Mucosa of rectum (tissue), 2 donors: ENCODE measurements at regions not wholly inside any gene's neighbourhood (a gene's known extent, or its start where the extent isn't known, plus 50 kb on each side); places are given as distances from the start of the nearest gene placed in this dataset.

Experiments used
- H3K27ac ChIP-seq, 2 donors: one replicate each; pipeline ENCODE4 v1.7.0; 2013; ENCODE audit warnings: inconsistent platforms in 2 of 2, low read depth in 2 of 2, low read length in 2 of 2
- H3K27me3 ChIP-seq, 2 donors: one replicate each; pipeline ENCODE4 v1.7.0; 2013; ENCODE audit warnings: low read length in 2 of 2; ENCODE audit not compliant: control insufficient read depth in 2 of 2, insufficient read depth in 2 of 2
- H3K36me3 ChIP-seq, 2 donors: one replicate each; pipeline ENCODE4 v1.7.0; 2013; ENCODE audit warnings: low read length in 2 of 2; ENCODE audit not compliant: control insufficient read depth in 2 of 2, insufficient read depth in 2 of 2
- H3K4me1 ChIP-seq, 2 donors: one replicate each; pipeline ENCODE4 v1.7.0; 2013; ENCODE audit warnings: low read length in 2 of 2, mild to moderate bottlenecking in 1 of 2; ENCODE audit not compliant: control insufficient read depth in 2 of 2, insufficient read depth in 2 of 2
- H3K4me3 ChIP-seq, 2 donors: one replicate each; pipeline ENCODE4 v1.7.0; 2013; ENCODE audit warnings: low read length in 2 of 2
- H3K9ac ChIP-seq, 2 donors: one replicate each; pipeline ENCODE4 v1.7.0; 2013; ENCODE audit warnings: low read length in 2 of 2, low read depth in 1 of 2, mild to moderate bottlenecking in 1 of 2
- H3K9me3 ChIP-seq, 2 donors: one replicate each; pipeline ENCODE4 v1.7.0; 2013; ENCODE audit warnings: low read length in 2 of 2; ENCODE audit not compliant: control insufficient read depth in 2 of 2
- donor health status: healthy.
- donor health status: Normal muscosa, but diverticular disease.

DNA sequence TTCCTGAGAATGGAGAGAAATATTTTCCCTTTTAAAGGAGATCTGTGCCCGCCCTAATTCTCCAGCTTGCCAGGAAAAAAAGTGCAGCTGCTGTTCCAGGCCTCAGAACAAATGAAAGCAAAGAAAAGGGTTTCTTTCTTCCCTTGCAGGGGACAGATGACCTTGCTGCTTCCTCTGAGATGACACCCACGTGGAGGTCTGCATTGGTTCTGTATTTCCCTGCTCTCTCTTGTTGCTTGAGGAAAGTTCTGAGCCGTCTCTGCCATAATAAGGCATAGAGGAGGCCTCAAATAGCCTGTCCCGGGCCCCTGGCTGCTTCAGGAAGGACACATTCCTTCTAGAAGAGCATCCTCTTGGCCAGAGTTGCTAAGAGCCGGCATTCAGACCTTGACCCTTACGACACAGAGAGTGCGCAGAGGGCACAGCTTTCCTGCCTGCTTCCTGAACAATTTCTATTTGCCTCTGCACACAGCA is 501.8 kb upstream of the SULF2 start:
- no peak overlapping the region for H3K9ac ChIP-seq
- H3K27ac ChIP-seq = no peak overlapping the region
- H3K4me1 ChIP-seq = peaks cover 2 to 3% of the 10 kb centered on the region in 2 donors
- H3K27me3 ChIP-seq = no peaks in the 10 kb centered on the region
- no peak overlapping the region for H3K4me3 ChIP-seq
- H3K36me3 ChIP-seq = no peaks in the 10 kb centered on the region
- H3K9me3 ChIP-seq = no peaks in the 10 kb centered on the region

DNA sequence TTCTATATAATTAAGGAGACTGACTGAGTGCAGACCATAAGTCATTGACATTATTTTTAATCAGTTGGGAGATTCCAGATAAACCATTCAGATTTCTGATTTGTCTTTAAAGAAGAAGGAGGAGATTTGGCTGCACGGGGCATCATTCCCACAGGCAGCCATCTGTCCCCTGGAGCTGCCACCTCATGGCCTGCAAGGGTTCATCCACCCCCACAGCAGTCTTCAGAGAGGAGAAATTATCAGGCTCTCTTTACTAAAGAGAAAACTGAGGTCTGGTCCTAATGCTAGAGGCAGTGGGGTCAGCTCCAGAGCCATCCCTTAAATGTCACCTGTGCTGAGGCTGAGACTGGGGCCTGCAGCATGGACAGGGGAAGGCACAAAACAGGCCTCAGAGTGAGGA is 501.3 kb upstream of the SULF2 start:
- H3K27ac ChIP-seq = no peak overlapping the region
- no peaks in the 10 kb centered on the region for H3K27me3 ChIP-seq
- H3K9me3 ChIP-seq = no peaks in the 10 kb centered on the region
- no peak overlapping the region for H3K9ac ChIP-seq
- no peak overlapping the region for H3K4me3 ChIP-seq
- no peaks in the 10 kb centered on the region for H3K36me3 ChIP-seq
- peaks cover 2 to 3% of the 10 kb centered on the region in 2 donors for H3K4me1 ChIP-seq

DNA sequence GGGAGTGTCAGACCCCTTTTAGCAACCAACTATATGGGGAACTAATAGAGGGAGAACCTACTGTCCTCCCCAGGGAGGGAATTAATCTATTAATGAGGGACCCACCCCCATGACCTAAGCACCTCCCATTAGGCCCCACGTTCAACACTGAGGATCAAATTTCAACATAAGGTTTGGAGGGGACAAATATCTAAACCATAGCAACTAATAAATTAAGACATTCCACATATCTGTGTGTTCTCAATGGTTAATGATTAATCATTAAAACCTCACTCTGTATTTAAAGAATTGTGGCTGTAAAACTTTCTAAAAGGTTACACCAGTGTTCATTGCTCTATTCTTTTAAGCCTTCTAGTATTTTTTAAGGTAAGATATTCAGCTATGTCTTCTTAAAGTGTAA is 500.4 kb upstream of the SULF2 start:
- no peak overlapping the region for H3K27ac ChIP-seq

DNA sequence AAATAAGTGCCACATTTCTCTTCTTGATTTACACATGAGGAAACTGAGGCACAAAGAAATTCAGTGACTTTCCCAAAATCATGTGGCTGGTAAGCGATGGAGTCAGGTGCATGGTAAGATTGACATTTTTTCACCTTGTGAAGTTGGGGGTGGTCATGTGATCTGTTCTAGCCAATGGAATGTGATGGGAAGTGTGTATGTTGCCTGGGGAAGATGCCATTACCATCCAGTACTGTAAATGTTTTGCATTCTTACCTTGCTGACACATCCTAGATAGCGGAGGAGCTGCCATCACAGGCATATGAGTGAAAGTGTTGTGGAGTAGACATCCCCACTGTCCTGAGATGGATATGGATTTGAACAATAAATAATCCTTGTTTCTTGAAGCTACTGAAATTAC is 499.6 kb upstream of the SULF2 start:
- no peak overlapping the region for H3K9ac ChIP-seq
- H3K36me3 ChIP-seq = no peaks in the 10 kb centered on the region
- H3K27me3 ChIP-seq = no peaks in the 10 kb centered on the region
- H3K9me3 ChIP-seq = no peaks in the 10 kb centered on the region
- H3K4me3 ChIP-seq = no peak overlapping the region
- peaks cover 2 to 3% of the 10 kb centered on the region in 2 donors for H3K4me1 ChIP-seq
- no peak overlapping the region for H3K27ac ChIP-seq

More for the DNA sequence above, 500.4 kb upstream of the SULF2 start:
- no peak overlapping the region for H3K4me3 ChIP-seq
- H3K9me3 ChIP-seq = no peaks in the 10 kb centered on the region
- H3K9ac ChIP-seq = no peak overlapping the region
- peaks cover 2 to 3% of the 10 kb centered on the region in 2 donors for H3K4me1 ChIP-seq
- no peaks in the 10 kb centered on the region for H3K27me3 ChIP-seq
- H3K36me3 ChIP-seq = no peaks in the 10 kb centered on the region

DNA sequence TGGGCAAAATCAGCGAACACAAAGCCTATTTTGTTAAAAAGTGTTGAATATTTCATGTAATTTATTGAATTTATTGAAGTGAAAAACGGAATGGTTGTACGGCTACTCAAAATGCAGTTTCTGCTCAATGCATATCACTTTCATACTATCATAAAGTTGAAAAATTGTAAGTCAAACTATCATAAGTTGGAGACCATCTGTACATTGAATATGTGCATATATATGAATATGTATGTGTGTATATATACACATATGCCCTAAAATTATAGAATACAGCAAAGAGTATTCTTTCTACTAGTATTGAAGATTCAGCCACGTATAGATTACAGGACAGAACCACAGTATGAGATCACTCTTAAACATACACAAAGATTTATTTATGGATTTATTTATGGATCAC is 499.0 kb upstream of the SULF2 start:
- Histone ChIP-seq H3K27me3 (no peaks in the 10 kb centered on the region), H3K36me3 (no peaks in the 10 kb centered on the region), H3K9me3 (no peaks in the 10 kb centered on the region), H3K4me3 (no peak overlapping the region), H3K4me1 (peaks cover 2 to 3% of the 10 kb centered on the region in 2 donors), H3K9ac (no peak overlapping the region), H3K27ac (no peak overlapping the region)

DNA sequence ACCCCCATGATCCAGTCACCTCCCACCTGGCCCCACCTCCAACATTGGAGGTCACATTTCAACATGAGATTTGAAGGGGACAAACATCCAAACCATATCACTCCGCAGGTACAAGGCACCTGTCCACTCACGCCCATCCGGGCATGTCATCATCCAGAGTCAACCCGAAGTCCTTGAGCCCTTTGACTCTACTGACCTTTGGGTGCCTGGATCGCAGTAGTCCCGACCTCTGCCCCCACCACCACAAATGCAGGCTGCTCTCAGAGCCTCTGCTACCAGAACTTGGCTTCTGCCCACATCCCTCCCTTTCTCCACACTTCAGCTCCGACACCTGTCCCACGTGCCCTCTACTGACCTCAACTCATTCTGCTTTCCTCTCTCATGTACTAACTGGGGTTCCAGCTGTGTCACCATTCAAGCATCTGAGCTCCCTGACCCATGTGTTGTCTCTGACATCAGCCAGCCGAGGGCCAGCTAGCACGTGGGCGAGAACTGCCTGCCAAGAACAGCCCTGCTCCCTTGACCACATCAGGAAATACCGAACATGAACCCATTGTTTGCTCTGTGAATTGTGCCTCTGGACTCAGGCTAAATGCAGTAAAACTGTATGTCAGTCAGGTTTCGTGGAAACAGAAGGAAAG is 498.3 kb upstream of the SULF2 start:
- Histone ChIP-seq H3K9ac (no peak overlapping the region), H3K4me1 (peaks cover 2 to 3% of the 10 kb centered on the region in 2 donors), H3K9me3 (no peaks in the 10 kb centered on the region), H3K27ac (no peak overlapping the region), H3K36me3 (no peaks in the 10 kb centered on the region), H3K4me3 (no peak overlapping the region), H3K27me3 (no peaks in the 10 kb centered on the region)

DNA sequence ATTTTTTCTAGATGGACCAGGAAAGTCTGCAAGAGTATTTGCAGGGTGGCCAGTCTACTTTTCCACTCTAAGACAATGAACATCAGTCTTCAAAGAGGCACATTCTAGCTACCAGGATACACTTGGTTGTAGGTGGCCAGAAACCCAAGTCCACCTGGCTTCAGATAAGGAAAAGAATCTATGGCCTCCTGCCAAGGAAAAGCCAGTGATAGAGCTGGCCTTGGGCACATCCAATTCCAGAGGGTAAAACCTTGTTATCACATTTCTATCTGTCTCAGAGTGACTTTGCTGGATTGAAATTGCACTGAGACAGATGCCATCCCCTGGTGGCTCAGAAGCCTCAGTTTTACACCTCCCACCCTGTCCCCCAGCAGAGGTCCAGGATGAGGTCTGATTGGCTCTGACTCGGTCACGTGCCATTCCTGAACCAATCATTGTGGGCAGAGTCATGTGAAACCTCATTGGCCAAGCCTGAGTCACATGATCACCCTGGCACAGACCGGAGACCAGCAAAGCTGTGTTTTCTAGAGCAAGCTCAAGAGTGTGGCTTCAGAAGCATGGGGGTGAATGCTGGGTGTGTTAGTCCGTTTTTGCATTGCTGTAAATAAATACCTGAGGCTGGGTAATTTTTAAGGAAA is 497.4 kb upstream of the SULF2 start:
- no peak overlapping the region for H3K4me3 ChIP-seq
- H3K27ac ChIP-seq = no peak overlapping the region

DNA sequence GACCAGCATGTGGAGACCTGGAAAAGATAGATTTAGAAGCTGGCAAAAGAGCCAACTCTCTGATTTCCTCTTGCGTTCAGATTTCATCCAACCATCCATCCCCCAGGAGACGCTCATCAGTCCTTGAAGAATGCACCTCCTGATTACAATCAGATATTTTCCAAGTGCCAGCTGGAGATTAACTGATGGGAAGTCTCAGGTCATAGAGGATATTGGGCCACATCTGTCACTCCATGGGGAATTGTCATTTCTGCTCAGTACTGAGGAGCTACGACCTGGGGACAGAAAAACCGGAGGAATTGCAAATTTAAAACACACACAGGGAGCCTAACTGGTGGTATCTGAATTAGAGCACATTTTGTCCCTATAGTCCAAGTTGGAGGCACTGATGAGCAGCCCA is 496.2 kb upstream of the SULF2 start:
- H3K27me3 ChIP-seq = no peaks in the 10 kb centered on the region
- no peaks in the 10 kb centered on the region for H3K4me1 ChIP-seq
- no peaks in the 10 kb centered on the region for H3K9me3 ChIP-seq

More for the DNA sequence above, 497.4 kb upstream of the SULF2 start:
- Histone ChIP-seq H3K9me3 (no peaks in the 10 kb centered on the region), H3K27me3 (no peaks in the 10 kb centered on the region), H3K9ac (no peak overlapping the region), H3K4me1 (peaks cover 2 to 3% of the 10 kb centered on the region in 2 donors), H3K36me3 (no peaks in the 10 kb centered on the region)

DNA sequence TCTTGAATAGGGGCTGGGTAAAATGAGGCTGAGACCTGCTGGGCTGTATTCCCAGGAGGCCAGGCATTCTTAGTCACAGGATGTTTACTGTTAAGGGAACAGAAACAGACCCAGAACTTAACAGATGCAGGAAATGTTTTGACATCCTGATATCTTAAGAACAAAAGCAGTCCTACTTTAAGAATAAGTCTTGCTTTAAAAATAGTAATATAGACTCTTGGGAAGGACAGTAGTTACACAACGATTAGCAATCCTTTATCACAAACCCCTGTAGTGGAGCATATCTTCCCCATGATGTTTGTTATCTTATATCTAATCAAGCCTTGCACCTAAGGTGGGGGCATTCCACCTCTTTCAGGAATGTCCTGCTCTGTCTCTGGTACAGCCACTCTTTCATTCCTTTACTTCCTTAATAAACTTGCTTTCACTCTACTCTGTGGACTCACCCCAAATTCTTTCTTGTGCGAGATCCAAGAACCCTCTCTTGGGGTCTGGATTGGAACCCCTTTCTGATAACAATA is 493.7 kb upstream of the SULF2 start:
- Histone ChIP-seq H3K9me3 (no peaks in the 10 kb centered on the region), H3K4me1 (no peaks in the 10 kb centered on the region), H3K4me3 (no peak overlapping the region), H3K27me3 (no peaks in the 10 kb centered on the region), H3K9ac (no peak overlapping the region), H3K36me3 (no peaks in the 10 kb centered on the region), H3K27ac (no peak overlapping the region)

More for the DNA sequence above, 496.2 kb upstream of the SULF2 start:
- H3K36me3 ChIP-seq = no peaks in the 10 kb centered on the region
- no peak overlapping the region for H3K4me3 ChIP-seq
- H3K9ac ChIP-seq = no peak overlapping the region
- no peak overlapping the region for H3K27ac ChIP-seq

DNA sequence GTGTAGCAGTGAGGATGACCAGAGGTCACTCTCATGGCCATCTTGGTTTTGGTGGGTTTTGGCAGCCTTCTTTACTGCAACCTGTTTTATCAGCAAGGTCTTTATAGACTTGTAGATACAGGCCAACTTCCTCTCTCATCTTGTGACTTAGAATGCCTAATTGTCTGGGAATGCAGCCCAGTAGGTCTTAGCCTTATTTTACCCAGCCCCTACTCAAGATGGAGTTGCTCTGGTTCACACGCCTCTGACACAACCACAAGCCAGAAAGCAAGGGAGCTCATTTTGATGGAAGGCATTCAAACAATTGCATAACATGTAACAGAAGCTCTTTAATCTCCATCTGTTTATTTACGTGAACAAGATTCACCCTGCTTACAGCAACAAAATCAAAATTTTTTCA is 492.0 kb upstream of the SULF2 start:
- H3K27ac ChIP-seq = no peak overlapping the region
- no peaks in the 10 kb centered on the region for H3K4me1 ChIP-seq
- H3K9me3 ChIP-seq = no peaks in the 10 kb centered on the region
- H3K27me3 ChIP-seq = peaks cover 0 to 1% of the 10 kb centered on the region in 2 donors
- no peaks in the 10 kb centered on the region for H3K36me3 ChIP-seq
- no peak overlapping the region for H3K9ac ChIP-seq
- H3K4me3 ChIP-seq = no peak overlapping the region
